Testis (tissue), 2 donors: ENCODE measurements at regions not wholly inside any gene's neighbourhood (a gene's known extent, or its start where the extent isn't known, plus 50 kb on each side); places are given as distances from the start of the nearest gene placed in this dataset.

Experiments
- DNase-seq: peaks from one replicate; pipeline ENCODE4 v3.0.0-alpha.2; 2019
- H3K27ac ChIP-seq, 2 donors: fragments of 200-600 bp; sonication (generic); one replicate each; pipeline ENCODE4 v1.5.1; 2019
- H3K27me3 ChIP-seq: fragments of 200-600 bp; sonication (generic); one replicate; pipeline ENCODE4 v1.5.1; 2019
- H3K36me3 ChIP-seq: fragments of 200-600 bp; sonication (generic); one replicate; pipeline ENCODE4 v1.5.1; 2017; ENCODE audit warnings: low read depth; ENCODE audit errors: missing control alignments
- H3K4me1 ChIP-seq: fragments of 200-600 bp; sonication (generic); one replicate; pipeline ENCODE4 v1.5.1; 2019
- H3K4me3 ChIP-seq, 2 donors: fragments of 200-600 bp; sonication (generic); one replicate each; pipeline ENCODE4 v1.5.1; 2017 to 2019
- H3K9me3 ChIP-seq: fragments of 200-600 bp; sonication (generic); one replicate; pipeline ENCODE4 v1.5.1; 2017
- CTCF ChIP-seq, 3 experiments: fragments of 450-650 bp in 2 of 3; fragments of 200-600 bp in 1 of 3; sonication (generic) in 1 of 3; IDR thresholded peaks; one replicate each; pipeline ENCODE4 v1.5.1; 2016 to 2019; ENCODE audit warnings: antibody characterized with exemption in 3 of 3, mild to moderate bottlenecking in 2 of 3, moderate library complexity in 1 of 3
- POLR2A ChIP-seq: fragments of 450-650 bp; IDR thresholded peaks from one replicate; pipeline ENCODE4 v1.6.1; 2017; ENCODE audit warnings: antibody characterized with exemption, mild to moderate bottlenecking, moderate library complexity
- WGBS, 2 donors: methylation state at CpG; one replicate each; pipeline ENCODE4 v1.1.5; 2018; 5-methylcytosine and 5-hydroxymethylcytosine counted together
- intact Hi-C: fragments of 100-400 bp; cut with DNase I; formaldehyde crosslinking; loops from one replicate; pipeline ENCODE4 v1.15.1; 2023; ENCODE audit warnings: low total_unique reads

- no peak overlapping the region for H3K27ac ChIP-seq
- intact Hi-C loops: no loop called here
- no peak overlapping the region for H3K4me3 ChIP-seq
- no peaks in the 10 kb centered on the region for H3K9me3 ChIP-seq
- no peak for DNase-seq
- no peaks in the 10 kb centered on the region for H3K36me3 ChIP-seq
- WGBS, 2 donors: 56 to 65% methylated on average over 1 of the region's 1 CpG
- TF ChIP-seq CTCF (IDR thresholded peaks at IDR 0.05) (no peak), POLR2A (no peak)
- no peaks in the 10 kb centered on the region for H3K27me3 ChIP-seq
- H3K4me1 ChIP-seq: no peaks in the 10 kb centered on the region
Observed at GRCh38 chr18:53603276-53603675, 621.2 kb downstream of the MBD2 start.

- intact Hi-C loops: no loop called here
- H3K9me3 ChIP-seq: no peaks in the 10 kb centered on the region
- TF ChIP-seq CTCF (IDR thresholded peaks at IDR 0.05) (no peak), POLR2A (no peak)
- H3K27me3 ChIP-seq: no peaks in the 10 kb centered on the region
- no peak for DNase-seq
- no peak overlapping the region for H3K27ac ChIP-seq
- H3K4me3 ChIP-seq: no peak overlapping the region
- H3K36me3 ChIP-seq: no peaks in the 10 kb centered on the region
- H3K4me1 ChIP-seq: no peaks in the 10 kb centered on the region
- WGBS, 2 donors: 87 to 94% methylated on average over 3 of the region's 3 CpGs
Observed at GRCh38 chr18:53601344-53601743, 623.1 kb downstream of the MBD2 start.

GRCh38 chr18:53586923-53587322 is 637.5 kb downstream of the MBD2 start:
- intact Hi-C loops: no loop called here
- 86 to 88% methylated on average over 4 of the region's 4 CpGs for WGBS, 2 donors
- TF ChIP-seq POLR2A (no peak), CTCF (IDR thresholded peaks at IDR 0.05) (no peak)
- H3K9me3 ChIP-seq: no peaks in the 10 kb centered on the region
- H3K27ac ChIP-seq: no peak overlapping the region
- no peaks in the 10 kb centered on the region for H3K27me3 ChIP-seq
- no peaks in the 10 kb centered on the region for H3K36me3 ChIP-seq
- H3K4me3 ChIP-seq: no peak overlapping the region
- DNase-seq: no peak
- H3K4me1 ChIP-seq: no peaks in the 10 kb centered on the region
